Panc1 (cell line): ENCODE measurements at regions not wholly inside any gene's neighbourhood (a gene's known extent, or its start where the extent isn't known, plus 50 kb on each side); places are given as distances from the start of the nearest gene placed in this dataset.

Source experiments
- CTCF ChIP-seq: fragments of 450-650 bp; IDR thresholded peaks from 2 replicates; pipeline ENCODE4 v1.5.1; 2017; ENCODE audit warnings: mild to moderate bottlenecking
- POLR2AphosphoS5 ChIP-seq: IDR thresholded peaks from 2 replicates; pipeline ENCODE4 v1.6.1; 2012; ENCODE audit warnings: mild to moderate bottlenecking, low read depth, low read length, moderate library complexity
- SIN3A ChIP-seq: IDR thresholded peaks from 2 replicates; pipeline ENCODE4 v1.6.1; 2012; ENCODE audit warnings: low read depth, mild to moderate bottlenecking, low read length, moderate library complexity, borderline replicate concordance; ENCODE audit not compliant: insufficient read depth
- TF ChIP-seq, protein P1 (sequence below), 2 experiments: IDR thresholded peaks; 2 replicates each; pipeline ENCODE4 v1.6.1; 2011 to 2012; ENCODE audit warnings: low read depth in 2 of 2, control low read depth in 1 of 2, low read length in 1 of 2, mild to moderate bottlenecking in 1 of 2, moderate library complexity in 1 of 2; ENCODE audit not compliant: insufficient read depth in 1 of 2

DNA sequence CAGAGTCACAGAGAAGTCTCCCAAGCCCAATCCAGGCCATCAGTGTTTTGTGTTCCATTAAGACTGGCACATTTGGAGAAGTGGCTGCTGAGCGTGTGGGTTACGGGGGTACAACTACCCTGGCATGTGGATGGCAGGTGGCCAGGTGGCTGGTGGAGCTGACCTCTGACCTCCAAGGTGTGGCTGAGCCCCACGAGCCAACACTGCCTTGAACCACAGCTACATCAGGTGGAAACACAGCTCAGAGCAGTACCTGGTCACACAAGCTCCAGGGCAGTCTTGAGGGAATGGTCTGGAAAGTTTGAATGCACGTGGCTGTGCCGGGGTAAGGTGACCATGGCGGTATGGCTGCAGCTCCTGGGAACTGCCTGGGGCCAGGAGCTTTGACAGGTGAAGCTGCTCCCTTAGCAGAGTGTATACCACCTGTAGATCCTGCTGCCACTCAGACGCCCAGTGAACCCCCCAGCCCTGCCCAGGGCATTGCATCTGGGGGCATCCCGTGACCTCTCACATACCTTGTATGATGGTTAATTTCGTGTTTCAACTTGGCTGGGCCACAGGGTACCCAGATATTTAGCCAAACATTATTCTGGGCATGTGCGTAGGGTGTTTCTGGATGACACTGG is 207.9 kb downstream of the GADD45G start:
- no peak for TF ChIP-seq CTCF
- no peak for TF ChIP-seq POLR2AphosphoS5
- TF ChIP-seq SIN3A = no peak
- TF ChIP-seq, protein P1, sequence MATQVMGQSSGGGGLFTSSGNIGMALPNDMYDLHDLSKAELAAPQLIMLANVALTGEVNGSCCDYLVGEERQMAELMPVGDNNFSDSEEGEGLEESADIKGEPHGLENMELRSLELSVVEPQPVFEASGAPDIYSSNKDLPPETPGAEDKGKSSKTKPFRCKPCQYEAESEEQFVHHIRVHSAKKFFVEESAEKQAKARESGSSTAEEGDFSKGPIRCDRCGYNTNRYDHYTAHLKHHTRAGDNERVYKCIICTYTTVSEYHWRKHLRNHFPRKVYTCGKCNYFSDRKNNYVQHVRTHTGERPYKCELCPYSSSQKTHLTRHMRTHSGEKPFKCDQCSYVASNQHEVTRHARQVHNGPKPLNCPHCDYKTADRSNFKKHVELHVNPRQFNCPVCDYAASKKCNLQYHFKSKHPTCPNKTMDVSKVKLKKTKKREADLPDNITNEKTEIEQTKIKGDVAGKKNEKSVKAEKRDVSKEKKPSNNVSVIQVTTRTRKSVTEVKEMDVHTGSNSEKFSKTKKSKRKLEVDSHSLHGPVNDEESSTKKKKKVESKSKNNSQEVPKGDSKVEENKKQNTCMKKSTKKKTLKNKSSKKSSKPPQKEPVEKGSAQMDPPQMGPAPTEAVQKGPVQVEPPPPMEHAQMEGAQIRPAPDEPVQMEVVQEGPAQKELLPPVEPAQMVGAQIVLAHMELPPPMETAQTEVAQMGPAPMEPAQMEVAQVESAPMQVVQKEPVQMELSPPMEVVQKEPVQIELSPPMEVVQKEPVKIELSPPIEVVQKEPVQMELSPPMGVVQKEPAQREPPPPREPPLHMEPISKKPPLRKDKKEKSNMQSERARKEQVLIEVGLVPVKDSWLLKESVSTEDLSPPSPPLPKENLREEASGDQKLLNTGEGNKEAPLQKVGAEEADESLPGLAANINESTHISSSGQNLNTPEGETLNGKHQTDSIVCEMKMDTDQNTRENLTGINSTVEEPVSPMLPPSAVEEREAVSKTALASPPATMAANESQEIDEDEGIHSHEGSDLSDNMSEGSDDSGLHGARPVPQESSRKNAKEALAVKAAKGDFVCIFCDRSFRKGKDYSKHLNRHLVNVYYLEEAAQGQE (IDR thresholded peaks at IDR 0.05; ENCODE audit: insufficient read depth in 1 of 2, low read depth in 2 of 2, low read length in 1 of 2) = no peak
